Fibroblast of mammary gland (primary cell): ENCODE measurements at regions not wholly inside any gene's neighbourhood (a gene's known extent, or its start where the extent isn't known, plus 50 kb on each side); places are given as distances from the start of the nearest gene placed in this dataset.

Source experiments
- DNase-seq: peaks from one replicate; pipeline ENCODE4 v3.0.0-alpha.2; 2010; ENCODE audit warnings: low read depth
- H3K4me3 ChIP-seq: 2 replicates; pipeline ENCODE4 v1.5.1; 2011; ENCODE audit warnings: low read depth, mild to moderate bottlenecking, low read length, moderate library complexity; ENCODE audit not compliant: control insufficient read depth
- CTCF ChIP-seq: conservative IDR thresholded peaks from 2 replicates; pipeline ENCODE4 v1.5.1; 2011; ENCODE audit warnings: low read depth, low read length, inconsistent platforms; ENCODE audit not compliant: control insufficient read depth, insufficient read depth

- DNase-seq, result no peak
- H3K4me3 ChIP-seq, result no peak overlapping the region
- no peak for TF ChIP-seq CTCF
These were observed 116.9 kb downstream of the TTLL2 start for GRCh38 chr6:167441715-167442206.

GRCh38 chr6:167442245-167442644 is 117.4 kb downstream of the TTLL2 start:
- DNase-seq, result no peak
- TF ChIP-seq CTCF, result no peak
- H3K4me3 ChIP-seq, result no peak overlapping the region

GRCh38 chr6:167442796-167443680 is 118.2 kb downstream of the TTLL2 start:
- no peak for TF ChIP-seq CTCF
- H3K4me3 ChIP-seq, result no peak overlapping the region
- no peak for DNase-seq

- TF ChIP-seq CTCF, result no peak
- DNase-seq, result no peak
- no peak overlapping the region for H3K4me3 ChIP-seq
These were observed 119.9 kb downstream of the TTLL2 start for GRCh38 chr6:167444602-167445346.

- H3K4me3 ChIP-seq, result no peak overlapping the region
- TF ChIP-seq CTCF, result no peak
- DNase-seq, result no peak
These were observed 120.7 kb downstream of the TTLL2 start for GRCh38 chr6:167445568-167445967.

- H3K4me3 ChIP-seq, result no peak overlapping the region
- DNase-seq, result no peak
- TF ChIP-seq CTCF, result no peak
These were observed 121.2 kb downstream of the TTLL2 start for GRCh38 chr6:167446046-167446445.
